Esophagus muscularis mucosa (tissue), 4 donors: ENCODE measurements at regions not wholly inside any gene's neighbourhood (a gene's known extent, or its start where the extent isn't known, plus 50 kb on each side); places are given as distances from the start of the nearest gene placed in this dataset.

ENCODE experiments used
- EP300 ChIP-seq: sonication (generic); formaldehyde crosslinking; IDR thresholded peaks from one replicate; pipeline ENCODE4 v1.6.1; 2017; ENCODE audit warnings: antibody characterized with exemption
- POLR2A ChIP-seq: fragments of 450-650 bp; IDR thresholded peaks from one replicate; pipeline ENCODE4 v1.6.1; 2017; ENCODE audit warnings: antibody characterized with exemption, moderate library complexity, mild to moderate bottlenecking, low read depth
- POLR2AphosphoS5 ChIP-seq, 2 donors: sonication (generic); formaldehyde crosslinking; IDR thresholded peaks; one replicate each; pipeline ENCODE4 v1.6.1; 2017; ENCODE audit warnings: antibody characterized with exemption in 2 of 2
- TF ChIP-seq, protein P1 (sequence below), 3 experiments: fragments of 200-600 bp in 2 of 3; fragments of 450-650 bp in 1 of 3; sonication (generic) in 2 of 3; IDR thresholded peaks; one replicate each; pipeline ENCODE4 v1.5.1; 2017 to 2019; ENCODE audit warnings: antibody characterized with exemption in 3 of 3, mild to moderate bottlenecking in 2 of 3, moderate library complexity in 1 of 3

DNA sequence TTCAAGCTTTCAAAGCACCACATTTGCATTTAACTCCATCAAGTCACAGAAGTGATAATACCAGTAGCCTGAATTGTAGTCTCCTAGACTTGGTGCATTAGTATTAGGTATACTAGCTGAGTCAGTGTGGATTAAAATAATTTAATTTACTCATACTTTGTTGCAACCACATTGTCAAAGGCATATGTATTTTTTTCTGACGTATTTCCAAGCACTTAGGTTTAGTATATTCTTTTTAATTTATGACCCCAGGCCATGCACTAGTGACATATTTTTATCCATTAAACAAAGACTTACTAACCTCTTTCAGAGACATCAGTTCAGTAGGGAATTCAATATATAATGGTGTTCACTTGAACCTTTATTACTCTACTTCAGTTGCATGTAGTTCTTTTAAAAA lies 1894.5 kb downstream of the NCAM2 start:
- no peak for TF ChIP-seq POLR2AphosphoS5 (IDR thresholded peaks at IDR 0.05)
- TF ChIP-seq POLR2A: no peak
- TF ChIP-seq, protein P1, sequence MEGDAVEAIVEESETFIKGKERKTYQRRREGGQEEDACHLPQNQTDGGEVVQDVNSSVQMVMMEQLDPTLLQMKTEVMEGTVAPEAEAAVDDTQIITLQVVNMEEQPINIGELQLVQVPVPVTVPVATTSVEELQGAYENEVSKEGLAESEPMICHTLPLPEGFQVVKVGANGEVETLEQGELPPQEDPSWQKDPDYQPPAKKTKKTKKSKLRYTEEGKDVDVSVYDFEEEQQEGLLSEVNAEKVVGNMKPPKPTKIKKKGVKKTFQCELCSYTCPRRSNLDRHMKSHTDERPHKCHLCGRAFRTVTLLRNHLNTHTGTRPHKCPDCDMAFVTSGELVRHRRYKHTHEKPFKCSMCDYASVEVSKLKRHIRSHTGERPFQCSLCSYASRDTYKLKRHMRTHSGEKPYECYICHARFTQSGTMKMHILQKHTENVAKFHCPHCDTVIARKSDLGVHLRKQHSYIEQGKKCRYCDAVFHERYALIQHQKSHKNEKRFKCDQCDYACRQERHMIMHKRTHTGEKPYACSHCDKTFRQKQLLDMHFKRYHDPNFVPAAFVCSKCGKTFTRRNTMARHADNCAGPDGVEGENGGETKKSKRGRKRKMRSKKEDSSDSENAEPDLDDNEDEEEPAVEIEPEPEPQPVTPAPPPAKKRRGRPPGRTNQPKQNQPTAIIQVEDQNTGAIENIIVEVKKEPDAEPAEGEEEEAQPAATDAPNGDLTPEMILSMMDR (IDR thresholded peaks at IDR 0.05): no peak
- TF ChIP-seq EP300: no peak
